OCI-LY1 (cell line): ENCODE measurements at regions not wholly inside any gene's neighbourhood (a gene's known extent, or its start where the extent isn't known, plus 50 kb on each side); places are given as distances from the start of the nearest gene placed in this dataset.
"Not testable (repeated sequence)": the region's sequence is repeated elsewhere in the genome, so short reads cannot be mapped to it uniquely, and the experiment has no call there.

Experiments used
- CTCF ChIP-seq: fragments of 200-600 bp; sonication (generic), shearing (Covaris generic); IDR thresholded peaks from 2 replicates; pipeline ENCODE4 v1.5.1; 2017; ENCODE audit warnings: mild to moderate bottlenecking, antibody characterized with exemption, low read length, moderate library complexity, mixed read lengths
- EZH2 ChIP-seq: fragments of 200-600 bp; sonication (generic), shearing (Covaris generic); IDR thresholded peaks from 2 replicates; pipeline ENCODE4 v1.8.0; 2017; ENCODE audit warnings: borderline replicate concordance, mixed run types, mild to moderate bottlenecking, antibody characterized with exemption, low read length, moderate library complexity, mixed read lengths

GRCh38 chr10:118894891-118895290, 134.6 kb upstream of the NANOS1 start:
- not testable (repeated sequence) for TF ChIP-seq CTCF, EZH2
